ENCODE measurements at regions not wholly inside any gene's neighbourhood (a gene's known extent, or its start where the extent isn't known, plus 50 kb on each side); places are given as distances from the start of the nearest gene placed in this dataset.

DNA sequence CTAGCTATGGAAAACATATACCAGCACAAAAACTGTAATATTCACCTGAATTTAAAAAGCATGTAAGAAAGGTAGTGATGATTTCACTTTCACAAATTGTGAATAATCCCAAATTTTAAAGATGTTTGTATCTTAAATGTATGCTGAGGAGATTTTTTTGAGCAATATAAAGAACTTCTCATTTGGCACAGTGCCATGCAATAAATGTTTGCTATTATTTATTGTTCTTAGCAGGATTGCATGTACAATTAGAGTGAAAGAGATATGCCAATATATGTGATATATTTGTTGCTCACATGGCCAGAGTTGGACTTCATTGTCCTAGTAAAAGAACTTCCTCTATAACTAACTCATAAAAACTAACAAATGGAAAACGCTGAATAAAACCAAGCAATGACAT lies 895.1 kb upstream of the KCND2 start:
- intact Hi-C loops (cut with DNase I): no loop called here
- no peaks in the 10 kb centered on the region for H3K9me3 ChIP-seq
- WGBS: 41% methylated on average over 1 of the region's 1 CpG
- H3K36me3 ChIP-seq: no peaks in the 10 kb centered on the region
- no peak overlapping the region for H3K27ac ChIP-seq
- H3K4me1 ChIP-seq (replicated peaks): no peaks in the 10 kb centered on the region
- no peak overlapping the region for H3K4me3 ChIP-seq
- no peak for TF ChIP-seq POLR2A (IDR thresholded peaks at IDR 0.05)
- no peak for TF ChIP-seq POLR2AphosphoS5 (IDR thresholded peaks at IDR 0.05)
- no peak for TF ChIP-seq CTCF (IDR thresholded peaks at IDR 0.05)
- no peaks in the 10 kb centered on the region for H3K27me3 ChIP-seq (replicated peaks; ENCODE audit: insufficient read depth)
- DNase-seq (ENCODE audit: low spot score): no peak

DNA sequence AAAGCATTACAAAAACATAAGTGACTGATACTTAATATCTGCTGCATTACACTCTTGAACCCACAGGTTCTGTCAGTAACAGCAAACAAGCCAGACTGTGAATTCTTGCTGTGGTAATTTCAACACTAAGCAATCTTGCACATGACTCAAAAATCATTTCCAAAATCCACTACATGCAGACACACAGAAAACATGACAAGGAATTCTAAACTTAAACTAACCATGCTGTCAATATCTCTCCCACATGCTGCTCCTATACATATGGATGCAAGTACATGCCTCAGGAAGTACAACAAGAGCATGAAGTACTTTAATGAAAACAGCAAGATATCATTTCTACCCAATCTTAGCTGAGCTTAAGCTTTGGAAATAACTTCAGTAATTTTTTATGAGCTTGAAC lies 890.2 kb upstream of the KCND2 start:
- Histone ChIP-seq H3K36me3 (no peaks in the 10 kb centered on the region), H3K27me3 (replicated peaks; ENCODE audit: insufficient read depth) (no peaks in the 10 kb centered on the region), H3K4me3 (no peak overlapping the region), H3K4me1 (replicated peaks) (no peaks in the 10 kb centered on the region), H3K9me3 (no peaks in the 10 kb centered on the region), H3K27ac (no peak overlapping the region)
- intact Hi-C loops (cut with DNase I): no loop called here
- TF ChIP-seq CTCF (IDR thresholded peaks at IDR 0.05): no peak
- TF ChIP-seq POLR2AphosphoS5 (IDR thresholded peaks at IDR 0.05): no peak
- no peak for TF ChIP-seq POLR2A (IDR thresholded peaks at IDR 0.05)
- DNase-seq (ENCODE audit: low spot score): no peak

DNA sequence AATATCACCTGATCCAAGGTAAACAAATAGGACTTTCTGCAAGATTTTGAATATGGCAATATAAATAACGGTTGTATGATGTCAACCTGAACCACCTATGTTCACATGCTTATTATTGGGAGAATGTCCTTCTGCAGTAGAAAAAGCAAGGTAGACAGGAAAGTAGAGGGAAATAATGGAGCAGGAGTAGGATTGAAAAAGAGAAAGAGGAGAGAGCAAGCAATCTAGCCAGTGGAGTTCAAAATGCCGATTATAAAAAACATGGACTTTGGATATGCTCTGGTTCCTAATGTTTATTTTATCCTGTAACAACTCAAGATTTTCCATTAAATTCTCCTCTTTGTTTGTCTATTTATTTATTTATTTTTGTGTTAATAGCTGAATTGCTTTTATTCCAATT lies 878.0 kb upstream of the KCND2 start:
- Histone ChIP-seq H3K27me3 (replicated peaks; ENCODE audit: insufficient read depth) (no peaks in the 10 kb centered on the region), H3K9me3 (no peaks in the 10 kb centered on the region), H3K27ac (no peak overlapping the region), H3K4me1 (replicated peaks) (no peaks in the 10 kb centered on the region), H3K4me3 (no peak overlapping the region), H3K36me3 (no peaks in the 10 kb centered on the region)
- 75% methylated on average over 2 of the region's 2 CpGs for WGBS
- intact Hi-C loops (cut with DNase I): no loop called here
- TF ChIP-seq POLR2A (IDR thresholded peaks at IDR 0.05) (no peak), CTCF (IDR thresholded peaks at IDR 0.05) (no peak), POLR2AphosphoS5 (IDR thresholded peaks at IDR 0.05) (no peak)
- no peak for DNase-seq (ENCODE audit: low spot score)

GRCh38 chr7:119397156-119397555 lies 875.8 kb upstream of the KCND2 start:
- intact Hi-C loops (cut with DNase I): no loop called here
- Histone ChIP-seq H3K4me1 (replicated peaks) (no peaks in the 10 kb centered on the region), H3K4me3 (no peak overlapping the region), H3K36me3 (no peaks in the 10 kb centered on the region), H3K9me3 (no peaks in the 10 kb centered on the region), H3K27ac (no peak overlapping the region), H3K27me3 (replicated peaks; ENCODE audit: insufficient read depth) (no peaks in the 10 kb centered on the region)
- DNase-seq (ENCODE audit: low spot score): no peak
- no peak for TF ChIP-seq POLR2AphosphoS5 (IDR thresholded peaks at IDR 0.05)
- no peak for TF ChIP-seq POLR2A (IDR thresholded peaks at IDR 0.05)
- TF ChIP-seq CTCF (IDR thresholded peaks at IDR 0.05): no peak
- 37% methylated on average over 2 of the region's 2 CpGs for WGBS

- Histone ChIP-seq H3K4me1 (replicated peaks) (no peaks in the 10 kb centered on the region), H3K9me3 (no peaks in the 10 kb centered on the region), H3K27me3 (replicated peaks; ENCODE audit: insufficient read depth) (no peaks in the 10 kb centered on the region), H3K4me3 (no peak overlapping the region), H3K36me3 (no peaks in the 10 kb centered on the region), H3K27ac (no peak overlapping the region)
- intact Hi-C loops (cut with DNase I): no loop called here
- WGBS: 88% methylated on average over 1 of the region's 1 CpG
- no peak for TF ChIP-seq POLR2A (IDR thresholded peaks at IDR 0.05)
- no peak for TF ChIP-seq CTCF (IDR thresholded peaks at IDR 0.05)
- TF ChIP-seq POLR2AphosphoS5 (IDR thresholded peaks at IDR 0.05): no peak
- DNase-seq (ENCODE audit: low spot score): no peak
Measured at GRCh38 chr7:119408596-119408995, 864.4 kb upstream of the KCND2 start.
